Neural progenitor cell (in vitro differentiated cells): ENCODE measurements at regions not wholly inside any gene's neighbourhood (a gene's known extent, or its start where the extent isn't known, plus 50 kb on each side); places are given as distances from the start of the nearest gene placed in this dataset.

Experiments used
- DNase-seq: peaks from one replicate; pipeline ENCODE4 v3.0.0-alpha.2; 2016; ENCODE audit warnings: low spot score
- H2AFZ ChIP-seq: fragments of 200-600 bp; sonication (generic); replicated peaks from 2 replicates; pipeline ENCODE4 v1.6.1; 2016; ENCODE audit warnings: antibody characterized with exemption
- H3F3A ChIP-seq: fragments of 200-600 bp; sonication (generic); 2 replicates; pipeline ENCODE4 v1.6.1; 2016; ENCODE audit warnings: antibody characterized with exemption, low read depth
- H3K27ac ChIP-seq: fragments of 200-600 bp; sonication (generic); 2 replicates; pipeline ENCODE4 v1.5.1; 2016; ENCODE audit warnings: mild to moderate bottlenecking
- H3K27me3 ChIP-seq: fragments of 200-600 bp; sonication (generic); 2 replicates; pipeline ENCODE4 v1.6.1; 2016; ENCODE audit warnings: mild to moderate bottlenecking, moderate library complexity
- H3K36me3 ChIP-seq: fragments of 200-600 bp; sonication (generic); 2 replicates; pipeline ENCODE4 v1.5.1; 2016
- H3K4me1 ChIP-seq: fragments of 200-600 bp; sonication (generic); 2 replicates; pipeline ENCODE4 v1.6.1; 2016; ENCODE audit warnings: mixed run types
- H3K4me2 ChIP-seq: fragments of 200-600 bp; sonication (generic); 2 replicates; pipeline ENCODE4 v1.6.1; 2016
- H3K4me3 ChIP-seq: fragments of 200-600 bp; sonication (generic); 2 replicates; pipeline ENCODE4 v1.5.1; 2016
- H3K79me2 ChIP-seq: fragments of 200-600 bp; sonication (generic); 2 replicates; pipeline ENCODE4 v1.6.1; 2016; ENCODE audit warnings: low read depth
- H3K9ac ChIP-seq: fragments of 200-600 bp; sonication (generic); 2 replicates; pipeline ENCODE4 v1.6.1; 2016
- H3K9me3 ChIP-seq: fragments of 200-600 bp; sonication (generic); 2 replicates; pipeline ENCODE4 v1.5.1; 2016; ENCODE audit warnings: low read depth
- H4K20me1 ChIP-seq: fragments of 200-600 bp; sonication (generic); 2 replicates; pipeline ENCODE4 v1.6.1; 2016; ENCODE audit warnings: low read depth
- H3K27ac Mint-ChIP-seq: 3 replicates; pipeline ENCODE4 v1.8.0; 2021; ENCODE audit warnings: mixed read lengths
- H3K27me3 Mint-ChIP-seq: 2 replicates; pipeline ENCODE4 v1.8.0; 2022; ENCODE audit warnings: low read depth, mild to moderate bottlenecking, inconsistent platforms, moderate library complexity, mixed read lengths; ENCODE audit not compliant: insufficient read depth
- H3K36me3 Mint-ChIP-seq: 3 replicates; pipeline ENCODE4 v1.8.0; 2021; ENCODE audit warnings: mixed read lengths
- H3K4me1 Mint-ChIP-seq: 3 replicates; pipeline ENCODE4 v1.8.0; 2021; ENCODE audit warnings: mixed read lengths
- H3K4me3 Mint-ChIP-seq: 3 replicates; pipeline ENCODE4 v1.8.0; 2021; ENCODE audit warnings: mild to moderate bottlenecking, moderate library complexity, mixed read lengths
- H3K9me3 Mint-ChIP-seq: 3 replicates; pipeline ENCODE4 v1.8.0; 2020; ENCODE audit warnings: mixed read lengths
- EZH2 ChIP-seq: fragments of 200-600 bp; sonication (generic); IDR thresholded peaks from 2 replicates; pipeline ENCODE4 v1.6.1; 2017; ENCODE audit warnings: antibody characterized with exemption, mild to moderate bottlenecking, moderate library complexity
- EZH2phosphoT487 ChIP-seq: fragments of 200-600 bp; sonication (generic); IDR thresholded peaks from 2 replicates; pipeline ENCODE4 v1.6.1; 2017; ENCODE audit warnings: antibody characterized with exemption
- TF ChIP-seq, protein P1 (sequence below): fragments of 200-600 bp; sonication (generic); IDR thresholded peaks from 2 replicates; pipeline ENCODE4 v1.5.1; 2017; ENCODE audit warnings: antibody characterized with exemption, mild to moderate bottlenecking

- H3K9me3 Mint-ChIP-seq, result peaks cover 2% of the 10 kb centered on the region
- H3K27ac ChIP-seq, result no peak overlapping the region
- no peak overlapping the region for H2AFZ ChIP-seq
- no peaks in the 10 kb centered on the region for H4K20me1 ChIP-seq
- no peak overlapping the region for H3K4me3 Mint-ChIP-seq
- no peak overlapping the region for H3K4me2 ChIP-seq
- H3K9ac ChIP-seq, result no peak overlapping the region
- no peak overlapping the region for H3K4me3 ChIP-seq
- no peaks in the 10 kb centered on the region for H3K36me3 Mint-ChIP-seq
- no peak overlapping the region for H3K27ac Mint-ChIP-seq
- no peaks in the 10 kb centered on the region for H3F3A ChIP-seq
- no peaks in the 10 kb centered on the region for H3K27me3 Mint-ChIP-seq
- no peak for DNase-seq
- no peaks in the 10 kb centered on the region for H3K36me3 ChIP-seq
- no peak for TF ChIP-seq EZH2phosphoT487
- TF ChIP-seq EZH2, result no peak
- TF ChIP-seq, protein P1, sequence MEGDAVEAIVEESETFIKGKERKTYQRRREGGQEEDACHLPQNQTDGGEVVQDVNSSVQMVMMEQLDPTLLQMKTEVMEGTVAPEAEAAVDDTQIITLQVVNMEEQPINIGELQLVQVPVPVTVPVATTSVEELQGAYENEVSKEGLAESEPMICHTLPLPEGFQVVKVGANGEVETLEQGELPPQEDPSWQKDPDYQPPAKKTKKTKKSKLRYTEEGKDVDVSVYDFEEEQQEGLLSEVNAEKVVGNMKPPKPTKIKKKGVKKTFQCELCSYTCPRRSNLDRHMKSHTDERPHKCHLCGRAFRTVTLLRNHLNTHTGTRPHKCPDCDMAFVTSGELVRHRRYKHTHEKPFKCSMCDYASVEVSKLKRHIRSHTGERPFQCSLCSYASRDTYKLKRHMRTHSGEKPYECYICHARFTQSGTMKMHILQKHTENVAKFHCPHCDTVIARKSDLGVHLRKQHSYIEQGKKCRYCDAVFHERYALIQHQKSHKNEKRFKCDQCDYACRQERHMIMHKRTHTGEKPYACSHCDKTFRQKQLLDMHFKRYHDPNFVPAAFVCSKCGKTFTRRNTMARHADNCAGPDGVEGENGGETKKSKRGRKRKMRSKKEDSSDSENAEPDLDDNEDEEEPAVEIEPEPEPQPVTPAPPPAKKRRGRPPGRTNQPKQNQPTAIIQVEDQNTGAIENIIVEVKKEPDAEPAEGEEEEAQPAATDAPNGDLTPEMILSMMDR, result no peak
- H3K79me2 ChIP-seq, result no peaks in the 10 kb centered on the region
- no peaks in the 10 kb centered on the region for H3K27me3 ChIP-seq
- no peaks in the 10 kb centered on the region for H3K4me1 ChIP-seq
- peaks cover 6% of the 10 kb centered on the region for H3K4me1 Mint-ChIP-seq
- no peaks in the 10 kb centered on the region for H3K9me3 ChIP-seq
Observed at GRCh38 chr13:22091222-22091970, 420.5 kb downstream of the FGF9 start.

DNA sequence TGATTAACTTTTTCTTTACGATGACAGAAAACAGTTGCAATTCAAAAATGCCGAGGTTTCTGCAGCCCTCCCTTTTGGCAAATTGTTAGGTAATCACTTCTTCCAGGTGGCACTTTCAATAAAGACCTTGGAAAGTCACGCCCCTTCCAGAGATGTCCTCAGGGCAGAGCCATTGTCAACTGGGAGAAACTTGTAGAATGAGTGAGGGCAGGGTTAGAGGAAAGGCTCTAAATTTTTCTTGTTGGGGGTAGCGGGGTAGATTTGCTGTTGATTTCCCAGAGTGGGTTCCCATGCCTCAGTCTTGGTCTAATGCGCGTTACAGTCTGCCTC lies 421.1 kb downstream of the FGF9 start:
- H3K4me1 Mint-ChIP-seq, result peaks cover 6% of the 10 kb centered on the region

GRCh38 chr13:22092791-22093560 lies 422.1 kb downstream of the FGF9 start:
- no peak for DNase-seq
- Mint-ChIP-seq H3K27me3 (no peaks in the 10 kb centered on the region), H3K36me3 (no peaks in the 10 kb centered on the region), H3K9me3 (no peaks in the 10 kb centered on the region), H3K4me3 (no peak overlapping the region), H3K27ac (no peak overlapping the region), H3K4me1 (no peaks in the 10 kb centered on the region)
- Histone ChIP-seq H3K4me2 (no peak overlapping the region), H3K79me2 (no peaks in the 10 kb centered on the region), H3F3A (no peaks in the 10 kb centered on the region), H3K27ac (no peak overlapping the region), H3K36me3 (no peaks in the 10 kb centered on the region), H4K20me1 (no peaks in the 10 kb centered on the region), H3K4me3 (no peak overlapping the region), H3K4me1 (no peaks in the 10 kb centered on the region), H3K9me3 (no peaks in the 10 kb centered on the region), H3K27me3 (no peaks in the 10 kb centered on the region), H3K9ac (no peak overlapping the region), H2AFZ (no peak overlapping the region)
- TF ChIP-seq EZH2phosphoT487 (no peak), EZH2 (no peak)
- TF ChIP-seq, protein P1, result no peak

More for the DNA sequence above, 421.1 kb downstream of the FGF9 start:
- Mint-ChIP-seq H3K27ac (no peak overlapping the region), H3K4me3 (no peak overlapping the region), H3K9me3 (peaks cover 2% of the 10 kb centered on the region), H3K27me3 (no peaks in the 10 kb centered on the region), H3K36me3 (no peaks in the 10 kb centered on the region)
- Histone ChIP-seq H3K9ac (no peak overlapping the region), H4K20me1 (no peaks in the 10 kb centered on the region), H3K27ac (no peak overlapping the region), H3K4me2 (no peak overlapping the region), H3K4me3 (no peak overlapping the region), H3K27me3 (no peaks in the 10 kb centered on the region), H3F3A (no peaks in the 10 kb centered on the region), H3K9me3 (no peaks in the 10 kb centered on the region), H3K79me2 (no peaks in the 10 kb centered on the region), H2AFZ (no peak overlapping the region), H3K4me1 (no peaks in the 10 kb centered on the region), H3K36me3 (no peaks in the 10 kb centered on the region)
- TF ChIP-seq EZH2 (no peak), EZH2phosphoT487 (no peak)
- TF ChIP-seq, protein P1, result no peak
- DNase-seq, result no peak
